Amniotic epithelial cell (primary cell): ENCODE measurements at regions not wholly inside any gene's neighbourhood (a gene's known extent, or its start where the extent isn't known, plus 50 kb on each side); places are given as distances from the start of the nearest gene placed in this dataset.
A peak's percentile ranks its signal among the peaks of the same experiment; 100 is the strongest.
"Not testable (repeated sequence)": the region's sequence is repeated elsewhere in the genome, so short reads cannot be mapped to it uniquely, and the experiment has no call there.

ENCODE experiments used
- DNase-seq: peaks from one replicate; pipeline ENCODE4 v3.0.0-alpha.2; 2010; ENCODE audit warnings: low read depth

GRCh38 chr1:113185463-113186104 is 112.6 kb downstream of the LRIG2 start:
- DNase-seq, result no peak

GRCh38 chr1:113190078-113190477 is 117.1 kb downstream of the LRIG2 start:
- DNase-seq, result no peak

GRCh38 chr1:113190930-113191329 is 117.9 kb downstream of the LRIG2 start:
- DNase-seq, result no peak

GRCh38 chr1:113191579-113192076 is 118.6 kb downstream of the LRIG2 start:
- no peak for DNase-seq

GRCh38 chr1:113192242-113192641 is 119.2 kb downstream of the LRIG2 start:
- DNase-seq, result no peak

- DNase-seq, result no peak
These were observed 120.0 kb downstream of the LRIG2 start for GRCh38 chr1:113192980-113193379.

- DNase-seq, result no peak
These were observed 122.1 kb downstream of the LRIG2 start for GRCh38 chr1:113194846-113195830.

- DNase-seq, result peak; percentile 35
These were observed 124.8 kb downstream of the LRIG2 start for GRCh38 chr1:113197719-113198330.

- no peak for DNase-seq
These were observed 125.8 kb downstream of the LRIG2 start for GRCh38 chr1:113198806-113199205.

GRCh38 chr1:113199760-113200455 is 126.9 kb downstream of the LRIG2 start:
- no peak for DNase-seq

- no peak for DNase-seq
These were observed 128.6 kb downstream of the LRIG2 start for GRCh38 chr1:113201560-113201959.

GRCh38 chr1:113205980-113206766 is 133.2 kb downstream of the LRIG2 start:
- DNase-seq, result peak; percentile 59

GRCh38 chr1:113207019-113207418 is 134.0 kb downstream of the LRIG2 start:
- no peak for DNase-seq

- DNase-seq, result no peak
These were observed 134.5 kb downstream of the LRIG2 start for GRCh38 chr1:113207457-113207856.

GRCh38 chr1:113208425-113208824 is 135.4 kb downstream of the LRIG2 start:
- not testable (repeated sequence) for DNase-seq

- DNase-seq, result no peak
These were observed 137.2 kb downstream of the LRIG2 start for GRCh38 chr1:113210248-113210647.

- DNase-seq, result no peak
These were observed 138.5 kb downstream of the LRIG2 start for GRCh38 chr1:113211467-113211866.

- no peak for DNase-seq
These were observed 142.0 kb downstream of the LRIG2 start for GRCh38 chr1:113215015-113215414.

GRCh38 chr1:113216664-113217063 is 143.7 kb downstream of the LRIG2 start:
- DNase-seq, result no peak

- DNase-seq, result peak; percentile 89
These were observed 144.6 kb downstream of the LRIG2 start for GRCh38 chr1:113217447-113218208.
